Neural progenitor cell (in vitro differentiated cells): ENCODE measurements at regions not wholly inside any gene's neighbourhood (a gene's known extent, or its start where the extent isn't known, plus 50 kb on each side); places are given as distances from the start of the nearest gene placed in this dataset.

Experiments used
- CTCF ChIP-seq: fragments of 200-600 bp; sonication (generic); IDR thresholded peaks from 2 replicates; pipeline ENCODE4 v1.5.1; 2017; ENCODE audit warnings: antibody characterized with exemption, mild to moderate bottlenecking
- EZH2 ChIP-seq: fragments of 200-600 bp; sonication (generic); IDR thresholded peaks from 2 replicates; pipeline ENCODE4 v1.6.1; 2017; ENCODE audit warnings: antibody characterized with exemption, mild to moderate bottlenecking, moderate library complexity

DNA sequence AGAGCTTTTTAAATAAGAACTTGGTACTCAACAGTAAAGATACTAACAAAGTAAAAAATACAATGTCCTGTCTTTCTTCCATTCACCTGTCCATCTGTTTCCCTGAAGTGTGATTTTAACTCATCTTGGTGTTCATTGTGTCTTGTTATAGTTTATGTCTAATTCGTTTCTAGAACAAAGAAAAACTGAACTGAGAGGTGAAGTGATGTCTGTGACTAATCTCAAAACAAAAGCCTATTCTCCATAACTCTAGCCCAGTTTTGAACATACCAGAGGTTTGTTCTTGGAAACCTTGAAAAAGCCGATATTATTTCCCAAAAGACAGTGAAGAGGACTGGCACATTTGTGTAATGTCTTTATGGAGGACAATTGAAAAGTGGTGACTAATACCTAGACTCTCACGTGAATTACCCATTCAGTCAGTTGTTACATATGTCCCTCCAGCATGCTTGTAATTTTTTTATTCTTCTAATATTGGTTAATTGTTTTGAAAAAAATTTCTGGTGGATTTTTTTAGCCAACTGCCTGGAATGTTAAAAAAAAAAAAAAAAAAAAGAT, 725.8 kb downstream of the SATB2 start:
- TF ChIP-seq CTCF (no peak), EZH2 (no peak)
